PC-9 (cell line): ENCODE measurements at regions not wholly inside any gene's neighbourhood (a gene's known extent, or its start where the extent isn't known, plus 50 kb on each side); places are given as distances from the start of the nearest gene placed in this dataset.

Experiments
- BruUV-seq: library from RNA; stranded (reverse); fragments of 400-500 nt; replicated peaks from 2 replicates; lab custom pipeline; 2021; lab: Mats Ljungman, UMichigan
- CTCF ChIA-PET: fragments of 300-600 bp; sonication (Branson Sonifier 250); formaldehyde crosslinking; loops from one replicate; lab custom pipeline; 2022; ENCODE audit warnings: antibody characterized with exemption; lab: Charles Lee
- POLR2A ChIA-PET: fragments of 300-600 bp; sonication (Branson Sonifier 250); formaldehyde crosslinking; loops from one replicate; lab custom pipeline; 2022; ENCODE audit warnings: antibody characterized with exemption; ENCODE audit not compliant: unreplicated experiment; lab: Charles Lee
- DNase-seq, 2 experiments: peaks; one replicate each; pipeline versions ENCODE4 v3.0.0 to v3.0.0-alpha.2; 2015 to 2022; ENCODE audit warnings: mixed read lengths in 1 of 2
- H2AFZ ChIP-seq: fragments of 200-600 bp; sonication (generic); 2 replicates; pipeline ENCODE4 v1.8.1; 2017; ENCODE audit warnings: antibody characterized with exemption
- H3F3A ChIP-seq: fragments of 200-600 bp; sonication (generic); 2 replicates; pipeline ENCODE4 v1.8.1; 2017; ENCODE audit warnings: antibody characterized with exemption, mild to moderate bottlenecking, low read depth; ENCODE audit not compliant: insufficient read depth
- H3K27ac ChIP-seq: fragments of 200-600 bp; sonication (generic); 2 replicates; pipeline ENCODE4 v1.6.1; 2016; ENCODE audit warnings: mixed run types
- H3K27me3 ChIP-seq: fragments of 200-600 bp; sonication (generic); 2 replicates; pipeline ENCODE4 v1.6.1; 2016; ENCODE audit warnings: low read depth, mixed run types; ENCODE audit not compliant: insufficient read depth
- H3K36me3 ChIP-seq: fragments of 200-600 bp; sonication (generic); 2 replicates; pipeline ENCODE4 v1.6.1; 2016; ENCODE audit warnings: low read depth, mixed run types
- H3K4me1 ChIP-seq: fragments of 200-600 bp; sonication (generic); replicated peaks from 2 replicates; pipeline ENCODE4 v1.6.1; 2016; ENCODE audit warnings: mixed run types; ENCODE audit not compliant: insufficient read depth
- H3K4me2 ChIP-seq: fragments of 200-600 bp; sonication (generic); 2 replicates; pipeline ENCODE4 v1.6.1; 2017; ENCODE audit warnings: mixed run types
- H3K4me3 ChIP-seq: fragments of 200-600 bp; sonication (generic); 2 replicates; pipeline ENCODE4 v1.6.1; 2016; ENCODE audit warnings: mixed run types
- H3K79me2 ChIP-seq: fragments of 200-600 bp; sonication (generic); 2 replicates; pipeline ENCODE4 v1.6.1; 2017; ENCODE audit warnings: low read depth, mixed run types
- H3K9me2 ChIP-seq: fragments of 200-600 bp; sonication (generic); 2 replicates; pipeline ENCODE4 v1.8.1; 2017; ENCODE audit warnings: mild to moderate bottlenecking; ENCODE audit not compliant: insufficient read depth
- H3K9me3 ChIP-seq: fragments of 200-600 bp; sonication (generic); 2 replicates; pipeline ENCODE4 v1.8.1; 2016; ENCODE audit warnings: low read depth; ENCODE audit not compliant: insufficient read depth
- H4K20me1 ChIP-seq: fragments of 200-600 bp; sonication (generic); 2 replicates; pipeline ENCODE4 v1.8.1; 2017; ENCODE audit not compliant: insufficient read depth
- CTCF ChIP-seq: fragments of 200-600 bp; sonication (generic); conservative IDR thresholded peaks from 2 replicates; pipeline ENCODE4 v1.6.1; 2017; ENCODE audit warnings: mixed run types, antibody characterized with exemption, mild to moderate bottlenecking, moderate library complexity
- EZH2 ChIP-seq: fragments of 200-600 bp; sonication (generic); IDR thresholded peaks from 2 replicates; pipeline ENCODE4 v1.8.0; 2017; ENCODE audit warnings: antibody characterized with exemption, low read depth
- intact Hi-C: fragments of 100-400 bp; cut with micrococcal nuclease; formaldehyde crosslinking; loops from one replicate; pipeline ENCODE4 v1.10.0; 2022; ENCODE audit not compliant: unreplicated experiment

GRCh38 chr6:21785164-21785563 lies 191.6 kb downstream of the SOX4 start:
- ChIA-PET CTCF (interaction anchor here (0.6 kb wide), 1 partner anchor 188 kb away, joined by 3 read pairs; no protein-coding TSS in a partner anchor), POLR2A (no interaction called here)
- intact Hi-C loops = no loop called here
- Histone ChIP-seq H3K4me2 (no peak overlapping the region), H3F3A (no peaks in the 10 kb centered on the region), H4K20me1 (no peaks in the 10 kb centered on the region), H3K4me3 (no peak overlapping the region), H3K36me3 (no peaks in the 10 kb centered on the region), H3K27ac (no peak overlapping the region), H3K27me3 (no peaks in the 10 kb centered on the region), H3K4me1 (no peaks in the 10 kb centered on the region), H3K9me2 (no peaks in the 10 kb centered on the region), H3K9me3 (no peaks in the 10 kb centered on the region), H3K79me2 (no peaks in the 10 kb centered on the region), H2AFZ (no peak overlapping the region)
- DNase-seq = no peak
- no TSS peak for BruUV-seq
- TF ChIP-seq EZH2 (no peak), CTCF (no peak)

GRCh38 chr6:21791056-21791455 lies 197.5 kb downstream of the SOX4 start:
- Histone ChIP-seq H3K27ac (no peak overlapping the region), H4K20me1 (no peaks in the 10 kb centered on the region), H3K4me3 (no peak overlapping the region), H3K4me1 (no peaks in the 10 kb centered on the region), H3K9me2 (no peaks in the 10 kb centered on the region), H2AFZ (no peak overlapping the region), H3K79me2 (no peaks in the 10 kb centered on the region), H3K9me3 (no peaks in the 10 kb centered on the region), H3K36me3 (no peaks in the 10 kb centered on the region), H3F3A (no peaks in the 10 kb centered on the region), H3K4me2 (no peak overlapping the region), H3K27me3 (no peaks in the 10 kb centered on the region)
- intact Hi-C loops = no loop called here
- no peak for DNase-seq
- ChIA-PET CTCF (no interaction called here), POLR2A (no interaction called here)
- TF ChIP-seq EZH2 = no peak
- no peak for TF ChIP-seq CTCF
- BruUV-seq = no TSS peak

GRCh38 chr6:21791581-21791980 lies 198.0 kb downstream of the SOX4 start:
- Histone ChIP-seq H3K4me1 (no peaks in the 10 kb centered on the region), H3K27me3 (no peaks in the 10 kb centered on the region), H3K4me2 (no peak overlapping the region), H3K36me3 (no peaks in the 10 kb centered on the region), H3K79me2 (no peaks in the 10 kb centered on the region), H3K4me3 (no peak overlapping the region), H3K9me2 (no peaks in the 10 kb centered on the region), H3F3A (no peaks in the 10 kb centered on the region), H2AFZ (no peak overlapping the region), H3K27ac (no peak overlapping the region), H4K20me1 (no peaks in the 10 kb centered on the region), H3K9me3 (no peaks in the 10 kb centered on the region)
- POLR2A ChIA-PET = interaction anchor here (0.6 kb wide), 1 partner anchor 197 kb away, joined by 3 read pairs; no protein-coding TSS in a partner anchor
- TF ChIP-seq EZH2 (no peak), CTCF (no peak)
- CTCF ChIA-PET = no interaction called here
- intact Hi-C loops = no loop called here
- DNase-seq = no peak
- no TSS peak for BruUV-seq
